Endothelial cell of umbilical vein (primary cell): ENCODE measurements at regions not wholly inside any gene's neighbourhood (a gene's known extent, or its start where the extent isn't known, plus 50 kb on each side); places are given as distances from the start of the nearest gene placed in this dataset.

Source experiments
- BruUV-seq: library from RNA; stranded (reverse); fragments of 400-500 nt; replicated peaks from 2 replicates; lab custom pipeline; 2021; lab: Mats Ljungman, UMichigan
- CTCF ChIA-PET: fragments of 300-600, 350-600 bp; sonication (Branson Sonifier 250); formaldehyde crosslinking; loops from one replicate; lab custom pipeline; 2021; ENCODE audit warnings: antibody characterized with exemption, inconsistent platforms; lab: Charles Lee
- POLR2A ChIA-PET: fragments of 300-600, 350-600 bp; sonication (Branson Sonifier 250); formaldehyde crosslinking; loops from one replicate; lab custom pipeline; 2021; ENCODE audit warnings: antibody characterized with exemption, inconsistent platforms; lab: Charles Lee
- DNase-seq: peaks from one replicate; pipeline ENCODE4 v3.0.0-alpha.2; 2011; ENCODE audit warnings: low read depth, low spot score
- FAIRE-seq: peaks from 2 replicates; lab custom pipeline; 2011; peaks lifted over from hg19 to GRCh38; lab: Jason Lieb, UNC
- H2AFZ ChIP-seq: 2 replicates; pipeline ENCODE4 v1.6.0; 2012; ENCODE audit warnings: low read depth, low read length, control low read depth, inconsistent platforms
- H3K27ac ChIP-seq: 2 replicates; pipeline ENCODE4 v1.5.1; 2011; ENCODE audit warnings: low read depth, mild to moderate bottlenecking, control low read depth, low read length, moderate library complexity; ENCODE audit not compliant: insufficient read depth
- H3K27me3 ChIP-seq, 2 experiments: 2 replicates each; pipeline versions ENCODE4 v1.6.0 to v1.6.1; 2011; ENCODE audit warnings: low read length in 2 of 2, mixed read lengths in 1 of 2; ENCODE audit not compliant: control insufficient read depth in 2 of 2, insufficient read depth in 2 of 2
- H3K36me3 ChIP-seq, 2 experiments: 2 replicates in 1 of 2; 3 replicates in 1 of 2; pipeline ENCODE4 v1.5.1; 2011; ENCODE audit warnings: low read length in 2 of 2, mild to moderate bottlenecking in 1 of 2, moderate library complexity in 1 of 2; ENCODE audit not compliant: control insufficient read depth in 2 of 2, insufficient read depth in 2 of 2; ENCODE audit errors: extremely low read depth in 1 of 2
- H3K4me1 ChIP-seq: 3 replicates; pipeline ENCODE4 v1.5.1; 2011; ENCODE audit warnings: mild to moderate bottlenecking, low read length; ENCODE audit not compliant: control insufficient read depth, insufficient read depth; ENCODE audit errors: extremely low read depth
- H3K4me2 ChIP-seq: 2 replicates; pipeline ENCODE4 v1.6.1; 2011; ENCODE audit warnings: low read length, control low read depth, mixed read lengths; ENCODE audit not compliant: insufficient read depth
- H3K4me3 ChIP-seq, 3 experiments: fragments of 200-600 bp in 1 of 3; sonication (generic), shearing (Covaris generic) in 1 of 3; replicated peaks in 1 of 3; 2 replicates each; pipeline ENCODE4 v1.5.1; 2011 to 2016; ENCODE audit warnings: control low read depth in 3 of 3, low read length in 3 of 3, mild to moderate bottlenecking in 2 of 3, inconsistent platforms in 1 of 3, low read depth in 1 of 3, moderate library complexity in 1 of 3; ENCODE audit not compliant: insufficient read depth in 1 of 3
- H3K79me2 ChIP-seq: 2 replicates; pipeline ENCODE4 v1.6.0; 2012; ENCODE audit warnings: low read length, inconsistent platforms; ENCODE audit not compliant: control insufficient read depth, insufficient read depth
- H3K9ac ChIP-seq: replicated peaks from 2 replicates; pipeline ENCODE3; 2011; ENCODE audit warnings: low read length, control low read depth; ENCODE audit not compliant: insufficient read depth; ENCODE audit errors: extremely low read depth
- H3K9me1 ChIP-seq: replicated peaks from 3 replicates; pipeline ENCODE4 v1.6.0; 2011; ENCODE audit warnings: mild to moderate bottlenecking, low read length; ENCODE audit not compliant: control insufficient read depth, insufficient read depth; ENCODE audit errors: extremely low read depth
- H3K9me3 ChIP-seq: replicated peaks from 2 replicates; pipeline ENCODE4 v1.5.1; 2012; ENCODE audit warnings: low read length, inconsistent platforms; ENCODE audit not compliant: control insufficient read depth, insufficient read depth
- H4K20me1 ChIP-seq: replicated peaks from 2 replicates; pipeline ENCODE3; 2011; ENCODE audit warnings: mild to moderate bottlenecking, low read length; ENCODE audit not compliant: control insufficient read depth, insufficient read depth; ENCODE audit errors: extremely low read depth
- CTCF ChIP-seq, 2 donors: IDR thresholded peaks; 1 replicate in 1 of 2; 2 replicates in 1 of 2; pipeline ENCODE4 v1.5.1; 2011; ENCODE audit warnings: low read length in 2 of 2, mild to moderate bottlenecking in 2 of 2, moderate library complexity in 2 of 2, control low read depth in 1 of 2, inconsistent platforms in 1 of 2, low read depth in 1 of 2; ENCODE audit not compliant: insufficient read depth in 1 of 2; ENCODE audit errors: extremely low read depth in 1 of 2
- EZH2 ChIP-seq: IDR thresholded peaks from 2 replicates; pipeline ENCODE4 v1.6.1; 2012; ENCODE audit warnings: borderline replicate concordance, low read depth, mild to moderate bottlenecking, moderate library complexity, low read length, inconsistent platforms; ENCODE audit not compliant: severe bottlenecking
- FOS ChIP-seq: IDR thresholded peaks from 2 replicates; pipeline ENCODE4 v1.6.1; 2011; ENCODE audit warnings: mild to moderate bottlenecking, low read length, moderate library complexity, borderline replicate concordance; ENCODE audit not compliant: insufficient read depth
- GATA2 ChIP-seq: IDR thresholded peaks from 2 replicates; pipeline ENCODE4 v1.7.0; 2011; ENCODE audit warnings: low read depth, mild to moderate bottlenecking, moderate library complexity, mixed read lengths, low read length; ENCODE audit not compliant: insufficient read length, insufficient read depth
- JUN ChIP-seq: IDR thresholded peaks from 2 replicates; pipeline ENCODE4 v1.6.1; 2011; ENCODE audit warnings: borderline replicate concordance, low read depth; ENCODE audit not compliant: insufficient read length, insufficient read depth
- MYC ChIP-seq: IDR thresholded peaks from one replicate; pipeline ENCODE4 v1.6.1; 2011; ENCODE audit warnings: mild to moderate bottlenecking, low read depth, low read length
- POLR2A ChIP-seq: IDR thresholded peaks from 2 replicates; pipeline ENCODE4 v1.6.1; 2012; ENCODE audit warnings: low read depth, mild to moderate bottlenecking, control low read depth, low read length
- POLR2AphosphoS5 ChIP-seq: IDR thresholded peaks from 2 replicates; pipeline ENCODE4 v1.6.1; 2012; ENCODE audit warnings: low read depth, mild to moderate bottlenecking, control low read depth, low read length, moderate library complexity; ENCODE audit not compliant: insufficient read depth
- dilution Hi-C: fragments of 300-500 bp; cut with MboI; formaldehyde crosslinking; loops from one replicate; pipeline ENCODE4 v1.15.0; 2019; ENCODE audit warnings: low sequenced_read_pairs; ENCODE audit not compliant: extremely low pct_ligation_motif_present
- intact Hi-C: fragments of 100-400 bp; cut with micrococcal nuclease; formaldehyde crosslinking; loops from one replicate; pipeline ENCODE4 v1.10.0; 2022
- TF ChIP-seq, protein P1 (sequence below): IDR thresholded peaks from 2 replicates; pipeline ENCODE4 v1.6.1; 2011; ENCODE audit not compliant: insufficient read depth, insufficient read length

DNA sequence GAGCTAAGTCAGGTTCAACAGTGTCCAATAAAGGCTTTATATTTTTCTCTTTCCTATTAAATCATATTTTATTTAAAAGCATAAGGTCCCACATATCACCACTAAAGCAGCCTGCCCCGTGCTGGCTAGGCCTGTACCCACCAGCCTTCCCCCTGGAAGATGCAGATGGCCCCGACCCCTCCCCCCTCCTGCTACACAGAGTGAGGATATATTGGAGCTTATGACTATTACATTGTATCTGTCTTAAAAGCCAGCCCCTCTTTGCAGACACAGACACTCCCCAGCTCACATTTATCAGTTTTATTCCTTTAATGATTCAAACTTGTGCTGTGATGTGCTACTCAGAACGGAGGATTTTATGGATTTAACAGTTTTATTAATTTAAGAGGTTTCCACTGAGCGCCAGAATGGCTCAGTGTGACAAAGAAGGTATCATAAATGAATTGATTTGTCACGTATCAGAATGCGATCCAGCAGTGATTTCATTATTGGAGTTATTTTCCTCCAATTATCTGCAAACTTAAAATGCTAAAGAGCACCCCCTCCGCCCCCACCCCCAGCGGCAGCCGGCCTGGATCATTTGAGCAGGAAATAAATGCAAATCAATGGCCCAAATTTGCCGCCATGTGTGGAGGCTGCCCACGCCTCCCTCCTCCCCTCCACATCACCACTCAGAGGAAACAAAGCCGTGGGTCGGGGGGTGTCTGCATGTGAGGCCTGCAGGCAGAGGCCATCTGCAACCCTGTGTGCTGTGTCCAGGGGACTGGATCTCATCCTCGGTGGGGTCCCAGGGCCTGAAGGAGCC lies 72.6 kb upstream of the ZMIZ1 start:
- H3K9me3 ChIP-seq, result no peaks in the 10 kb centered on the region
- peaks cover 3% of the 10 kb centered on the region for H3K4me1 ChIP-seq
- BruUV-seq, result no TSS peak
- POLR2A ChIA-PET, result no interaction called here
- no peaks in the 10 kb centered on the region for H3K79me2 ChIP-seq
- DNase-seq (no peak), FAIRE-seq (no peak)
- intact Hi-C loops (no loop called here), dilution Hi-C loops (no loop called here)
- no peaks in the 10 kb centered on the region for H3K27me3 ChIP-seq
- H3K9me1 ChIP-seq, result no peaks in the 10 kb centered on the region
- H3K4me2 ChIP-seq, result no peak overlapping the region
- TF ChIP-seq POLR2A, result no peak
- TF ChIP-seq CTCF (IDR thresholded peaks at IDR 0.05; ENCODE audit: extremely low read depth in 1 of 2, insufficient read depth in 1 of 2, low read depth in 1 of 2, low read length in 2 of 2), result no peak
- no peak for TF ChIP-seq MYC
- TF ChIP-seq POLR2AphosphoS5, result no peak
- no peak for TF ChIP-seq JUN
- TF ChIP-seq, protein P1, sequence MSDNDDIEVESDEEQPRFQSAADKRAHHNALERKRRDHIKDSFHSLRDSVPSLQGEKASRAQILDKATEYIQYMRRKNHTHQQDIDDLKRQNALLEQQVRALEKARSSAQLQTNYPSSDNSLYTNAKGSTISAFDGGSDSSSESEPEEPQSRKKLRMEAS, result no peak
- no peak for TF ChIP-seq FOS
- TF ChIP-seq EZH2, result no peak
- TF ChIP-seq GATA2, result no peak
- H3K9ac ChIP-seq, result no peak overlapping the region
- no peak overlapping the region for H3K4me3 ChIP-seq
- CTCF ChIA-PET, result interaction anchor here (0.6 kb wide), 1 partner anchor 18 kb away, joined by 5 read pairs; no protein-coding TSS in a partner anchor
- H3K27ac ChIP-seq, result no peak overlapping the region
- H4K20me1 ChIP-seq, result no peaks in the 10 kb centered on the region
- no peaks in the 10 kb centered on the region for H3K36me3 ChIP-seq
- no peak overlapping the region for H2AFZ ChIP-seq
